HG03060 (cell line): ENCODE measurements at regions not wholly inside any gene's neighbourhood (a gene's known extent, or its start where the extent isn't known, plus 50 kb on each side); places are given as distances from the start of the nearest gene placed in this dataset.
"Not testable (repeated sequence)": the region's sequence is repeated elsewhere in the genome, so short reads cannot be mapped to it uniquely, and the experiment has no call there.

ENCODE experiments used
- ATAC-seq: cut with Tn5 transposase; IDR thresholded peaks from one replicate; pipeline ENCODE4 v1.9.1; 2021; ENCODE audit warnings: low read depth, moderate number of reproducible peaks; ENCODE audit not compliant: unreplicated experiment

DNA sequence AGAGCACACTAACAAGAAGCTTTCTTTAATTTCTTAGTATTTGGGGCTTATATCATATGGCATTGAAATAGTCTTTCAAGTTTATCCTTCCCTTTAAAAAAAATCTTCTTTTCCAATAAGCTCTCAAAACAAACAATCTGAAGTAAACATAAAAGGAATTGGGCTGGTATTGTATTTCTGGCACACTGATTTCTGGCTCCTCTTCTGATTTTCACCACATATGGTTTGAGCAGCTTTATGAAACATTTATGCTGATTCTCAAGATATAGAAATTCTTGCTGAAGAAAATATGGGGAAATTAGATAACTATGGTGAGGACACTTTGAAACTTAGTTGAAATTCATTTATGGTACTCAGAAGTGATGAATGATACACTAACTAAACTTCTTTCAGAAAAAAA lies 467.2 kb downstream of the TFAP2B start:
- ATAC-seq, result no peak

DNA sequence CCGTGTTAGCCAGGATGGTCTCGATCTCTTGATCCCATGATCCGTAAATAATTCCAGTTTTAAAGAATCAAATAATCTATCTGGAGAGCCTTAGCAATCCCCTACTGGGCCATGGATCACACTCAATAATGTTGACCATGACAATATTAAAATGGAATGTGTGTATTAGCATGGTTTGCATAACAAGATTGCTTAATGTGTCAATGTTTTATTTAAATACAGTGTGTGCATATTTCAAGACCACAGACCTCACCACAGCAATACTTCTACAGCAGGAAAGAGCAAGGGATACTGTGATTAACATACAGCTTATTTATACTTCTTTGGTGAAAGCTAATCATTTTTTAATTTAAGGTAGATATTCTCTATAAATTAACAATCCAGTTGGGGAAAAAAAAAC lies 470.4 kb downstream of the TFAP2B start:
- ATAC-seq, result no peak

DNA sequence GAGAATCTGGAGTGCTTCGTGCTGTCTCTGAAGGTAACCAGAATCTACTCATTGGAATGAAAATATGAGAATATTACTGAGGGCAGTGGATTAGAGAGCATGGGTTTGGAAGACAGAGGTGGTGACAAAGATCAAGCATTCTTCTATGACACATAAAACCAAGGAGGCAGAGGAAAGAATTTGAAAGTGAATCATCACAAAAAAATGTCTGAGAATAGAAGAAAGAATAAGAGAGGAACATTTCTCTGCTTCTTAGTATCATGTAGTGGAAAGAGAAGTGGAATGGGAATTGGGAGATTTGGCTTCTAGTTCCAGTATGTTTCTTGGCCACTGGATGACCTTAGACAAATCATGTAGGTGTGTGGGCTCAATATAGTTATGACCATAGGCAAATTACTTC lies 474.0 kb downstream of the TFAP2B start:
- ATAC-seq, result no peak

DNA sequence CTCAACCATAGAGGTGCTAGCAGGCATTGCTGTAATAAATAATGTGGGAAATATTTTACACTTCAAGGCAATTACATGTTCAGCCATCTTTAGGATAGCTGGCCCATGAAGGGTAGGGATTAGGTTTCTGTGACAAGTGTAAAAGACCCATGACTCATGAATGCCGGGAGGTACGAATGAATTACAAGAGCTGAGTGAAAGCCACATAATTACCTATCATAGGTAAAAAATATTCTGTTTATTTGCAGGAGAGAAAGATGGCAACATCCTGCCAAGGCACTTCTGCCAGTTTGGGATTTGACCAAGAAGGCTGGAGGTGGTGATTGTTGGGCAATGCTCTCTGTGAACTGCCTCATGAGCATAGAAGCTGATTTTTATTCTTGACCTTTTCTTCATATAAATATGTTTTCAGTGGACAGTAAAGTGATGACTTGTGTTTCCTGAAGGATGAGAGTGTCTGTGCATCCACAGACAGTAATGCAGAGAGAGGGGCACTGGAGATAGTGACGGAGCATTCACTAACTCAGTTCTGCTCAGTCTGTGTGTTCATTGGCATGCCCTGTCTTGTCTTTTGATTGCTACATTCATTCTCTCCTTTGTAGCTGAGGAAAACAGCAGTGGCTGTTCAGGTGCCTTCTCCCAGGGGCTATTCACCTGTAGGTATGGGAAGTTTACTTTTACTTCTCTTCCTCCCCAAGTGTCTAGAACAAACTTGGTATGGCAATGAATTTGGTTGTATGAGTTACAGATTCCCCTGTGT lies 481.1 kb downstream of the TFAP2B start:
- ATAC-seq, result no peak

DNA sequence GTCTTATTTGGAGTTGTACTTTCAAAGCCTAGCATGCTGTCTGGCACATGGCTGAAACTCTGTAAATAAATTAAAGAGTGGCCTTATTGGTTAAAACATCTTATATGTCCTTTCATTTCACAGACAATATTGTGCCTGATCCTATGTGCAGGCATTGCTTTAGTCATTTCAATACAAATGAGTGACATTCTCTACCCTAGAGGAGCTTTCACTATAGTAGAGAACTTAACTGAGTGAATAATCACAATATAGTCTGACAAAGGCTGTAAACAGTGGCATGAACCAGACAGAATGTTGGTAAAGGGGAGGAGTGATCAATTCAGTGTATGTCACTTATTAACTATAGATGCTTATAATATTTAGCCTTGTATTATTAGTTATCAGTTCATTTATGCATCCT lies 481.8 kb downstream of the TFAP2B start:
- ATAC-seq, result no peak

DNA sequence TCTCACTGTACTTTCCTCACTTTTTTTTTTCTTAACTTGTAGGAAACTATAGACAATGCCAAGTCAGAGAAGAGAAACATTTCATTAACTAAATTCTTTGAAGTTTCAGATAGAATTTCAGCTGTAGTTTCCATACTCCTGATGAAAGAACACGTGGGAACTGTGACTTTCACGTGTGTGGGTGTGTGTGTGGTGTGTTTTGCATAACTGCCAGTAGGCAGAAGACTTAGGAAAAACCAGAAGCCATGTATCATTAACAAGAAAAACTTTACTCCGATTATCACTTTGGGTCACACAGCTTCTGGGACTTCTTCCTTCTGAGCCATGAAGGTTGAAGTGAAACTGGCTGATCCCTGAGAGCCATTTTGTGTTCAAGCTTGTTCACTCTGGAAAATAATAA lies 483.3 kb downstream of the TFAP2B start:
- ATAC-seq, result no peak

DNA sequence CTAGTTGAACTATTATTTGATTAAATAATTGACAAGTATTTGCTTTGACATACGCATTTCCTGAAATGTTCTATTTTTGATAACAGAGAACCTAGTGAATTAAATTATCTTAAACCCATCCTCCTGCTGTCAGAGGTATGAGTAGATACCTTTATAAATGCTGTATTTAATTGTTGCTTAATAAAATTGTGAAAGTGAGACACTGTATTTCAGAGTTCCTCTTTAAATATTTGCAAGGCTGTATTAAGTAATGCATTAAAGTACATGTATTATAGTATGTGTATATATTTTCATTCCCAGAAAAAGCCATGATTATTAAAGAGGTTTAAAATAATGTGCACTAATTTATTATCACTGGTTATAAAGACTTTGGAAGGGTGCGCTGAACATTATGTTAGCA lies 483.8 kb downstream of the TFAP2B start:
- no peak for ATAC-seq

DNA sequence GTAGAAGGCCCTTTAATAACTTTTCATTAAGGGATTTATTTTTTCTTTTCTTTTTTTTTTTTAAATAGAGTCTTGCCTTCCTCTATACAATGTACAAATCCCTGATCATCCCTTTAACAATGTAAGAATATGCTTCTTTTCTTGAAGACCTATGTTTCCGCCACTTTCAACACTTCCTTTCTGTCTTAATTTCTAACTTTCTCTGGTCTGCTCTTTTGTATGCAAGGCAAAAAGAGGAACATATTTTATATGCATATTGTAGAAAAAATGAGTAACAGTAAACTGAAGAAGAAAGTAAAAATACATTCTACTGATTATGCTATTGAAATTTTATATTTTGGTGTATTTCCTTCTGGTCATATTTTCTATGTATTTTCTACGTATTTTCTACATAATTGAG lies 484.7 kb downstream of the TFAP2B start:
- ATAC-seq, result no peak

DNA sequence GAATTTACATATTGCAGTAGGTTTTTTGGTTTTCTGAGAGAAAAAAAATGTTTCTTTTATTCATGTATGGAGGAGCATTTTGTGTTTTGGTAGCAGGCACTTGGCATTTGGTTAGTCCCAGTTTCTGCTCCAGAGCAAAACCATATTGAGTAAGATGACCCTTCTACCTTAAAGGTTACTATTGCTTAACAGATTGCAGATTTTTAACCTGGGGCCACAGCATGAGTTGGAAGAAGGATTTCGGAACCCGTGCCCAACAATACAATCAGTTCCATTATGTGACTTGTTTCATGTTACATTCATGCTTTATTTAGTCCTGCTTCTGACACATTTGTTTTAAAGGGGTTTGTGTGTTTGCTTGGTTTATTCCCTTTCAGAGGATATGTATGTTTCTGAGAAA lies 496.3 kb downstream of the TFAP2B start:
- no peak for ATAC-seq

DNA sequence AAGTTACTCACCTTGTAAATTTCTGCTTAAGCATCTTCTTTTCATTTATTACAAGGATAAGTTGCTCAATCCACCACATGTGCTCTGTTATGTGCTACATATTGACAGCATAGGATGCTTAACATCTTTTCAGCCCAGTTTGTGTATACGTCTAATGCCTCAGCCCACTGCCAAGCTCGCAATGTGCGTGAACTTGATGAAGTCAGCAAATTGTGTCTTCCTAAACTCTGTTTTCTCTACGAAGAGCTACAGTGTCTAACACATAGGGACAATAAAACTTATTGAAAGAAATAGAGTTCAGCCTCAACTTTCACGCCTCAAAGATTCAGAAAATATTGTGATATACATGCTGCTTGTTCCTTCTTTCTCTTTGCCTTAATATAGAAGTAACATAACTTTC lies 500.0 kb downstream of the TFAP2B start:
- no peak for ATAC-seq

DNA sequence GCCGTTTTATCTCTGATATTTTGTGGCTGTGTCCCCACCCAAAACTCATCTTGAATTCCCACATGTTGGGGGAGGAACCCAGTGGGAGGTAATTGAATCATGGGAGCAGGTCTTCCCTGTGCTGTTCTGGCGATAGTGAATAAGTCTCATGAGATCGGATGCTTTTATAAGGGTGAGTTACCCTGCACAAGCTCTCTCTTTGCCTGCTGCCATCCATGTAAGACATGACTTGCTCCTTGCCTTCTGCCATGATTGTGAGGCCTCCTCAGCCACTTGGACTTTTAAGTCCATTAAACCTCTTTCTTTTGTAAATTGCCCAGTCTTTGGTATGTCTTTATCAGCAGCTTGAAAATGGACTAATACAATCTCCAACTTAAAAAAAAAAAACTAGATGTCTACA lies 502.8 kb downstream of the TFAP2B start:
- ATAC-seq, result not testable (repeated sequence)

DNA sequence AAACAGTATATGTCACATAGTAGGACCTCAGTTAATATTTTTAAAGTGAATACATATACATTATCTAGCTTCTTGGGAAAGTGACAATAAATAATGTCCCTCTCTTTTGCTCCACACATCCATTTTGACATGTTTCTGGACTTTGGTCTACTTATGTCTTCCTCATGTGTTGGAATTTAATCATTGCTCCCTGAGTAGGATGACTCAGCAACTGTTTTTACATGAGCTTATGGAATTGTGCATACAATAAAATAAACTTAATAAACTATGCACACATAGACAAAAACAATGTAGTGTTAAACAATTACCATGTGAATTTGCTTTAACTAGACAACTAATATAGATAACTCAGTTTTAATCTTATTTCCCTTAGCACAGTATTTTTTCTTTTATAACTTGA lies 503.8 kb downstream of the TFAP2B start:
- no peak for ATAC-seq

DNA sequence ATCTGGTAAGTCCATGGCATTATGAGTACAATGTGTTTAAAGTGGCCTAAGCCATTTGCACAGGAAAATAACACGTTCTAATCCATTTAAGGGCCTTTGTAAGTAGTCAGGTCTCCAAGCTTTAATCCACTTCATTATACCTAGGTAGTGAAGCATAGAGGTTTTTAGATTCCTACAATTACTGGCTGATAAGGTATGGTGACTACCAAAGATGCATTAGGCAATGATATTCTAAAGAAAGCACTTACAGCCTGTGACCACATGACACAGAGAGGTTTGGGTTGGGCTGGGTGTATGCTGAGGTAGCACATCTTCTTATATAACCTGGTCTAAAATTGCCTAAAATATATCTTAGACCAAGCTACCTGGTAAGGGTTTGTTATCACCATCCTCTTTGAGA lies 504.4 kb downstream of the TFAP2B start:
- ATAC-seq, result no peak

DNA sequence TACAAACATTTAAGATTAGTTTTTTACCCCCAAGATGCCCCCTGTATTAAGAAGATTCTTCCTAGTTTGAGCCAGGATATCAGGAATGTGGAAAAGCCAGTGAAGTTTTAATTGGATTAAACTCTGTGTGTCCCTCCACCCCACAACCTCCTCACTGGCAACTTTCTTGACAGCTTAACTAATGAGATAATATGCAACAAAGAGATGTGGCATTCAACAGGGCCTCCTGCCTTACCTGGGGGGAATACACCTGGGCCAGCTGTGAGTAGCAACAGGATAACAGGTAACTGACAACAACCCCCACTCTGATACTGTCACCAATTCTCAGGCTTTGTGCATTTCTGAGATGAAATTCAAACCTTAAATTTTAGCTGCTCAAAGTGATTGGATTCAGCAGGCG lies 512.3 kb downstream of the TFAP2B start:
- no peak for ATAC-seq

DNA sequence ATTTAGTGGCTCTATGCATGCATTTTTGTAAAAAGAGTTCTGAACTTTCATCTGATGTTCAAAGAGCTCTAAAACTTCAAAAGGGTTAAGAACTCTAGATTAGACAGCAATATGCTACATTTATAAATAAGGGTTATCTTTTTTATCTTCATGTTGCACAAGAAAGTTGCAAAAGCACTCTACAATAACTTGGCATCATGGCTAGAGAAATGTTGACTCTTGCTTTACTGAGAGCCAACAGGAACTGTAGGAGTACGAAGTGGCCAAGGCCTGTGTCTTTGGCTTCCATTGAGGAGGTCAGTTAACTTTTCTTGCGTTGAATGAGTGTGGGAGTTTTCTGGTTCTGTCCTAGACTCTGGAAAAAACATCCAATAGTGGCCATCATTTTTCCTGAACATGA lies 516.9 kb downstream of the TFAP2B start:
- ATAC-seq, result no peak

DNA sequence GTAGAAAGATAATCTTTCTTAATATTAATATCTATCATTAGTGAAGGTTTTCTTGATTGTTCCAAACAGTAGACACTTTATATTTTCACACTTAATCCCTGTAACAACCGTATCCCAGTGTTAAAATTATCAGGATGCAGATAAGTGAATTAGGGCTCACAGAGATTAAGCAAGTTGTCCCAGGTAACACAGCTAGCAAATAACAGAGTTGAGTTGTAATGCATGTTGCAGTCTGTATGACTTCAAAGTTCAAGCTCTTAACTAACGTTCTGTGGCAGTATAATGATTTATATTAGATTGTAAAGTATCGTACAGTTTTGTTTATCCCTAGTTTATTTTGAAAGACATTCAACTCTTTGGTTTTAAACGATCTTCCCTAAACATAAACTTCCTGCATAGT lies 517.5 kb downstream of the TFAP2B start:
- ATAC-seq, result no peak

DNA sequence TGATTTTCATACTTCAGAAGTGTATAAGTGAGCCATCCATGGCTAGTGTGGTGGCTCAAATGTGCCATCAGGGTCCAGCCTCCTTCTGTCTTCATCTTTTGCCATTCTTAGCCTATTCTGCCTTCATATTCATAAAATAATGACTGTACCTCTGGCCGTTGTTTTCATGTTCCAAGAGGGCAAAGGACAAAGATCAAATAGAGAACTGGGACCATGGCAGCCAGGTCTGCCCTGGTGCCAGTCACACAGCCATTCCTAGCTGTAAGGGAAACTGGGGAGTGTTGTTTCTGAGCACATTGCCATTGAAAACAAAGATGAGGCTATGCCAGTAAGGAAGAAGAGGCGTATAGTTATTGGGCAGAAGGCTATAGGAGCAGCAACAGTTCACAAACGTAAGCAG lies 518.6 kb downstream of the TFAP2B start:
- ATAC-seq, result no peak

DNA sequence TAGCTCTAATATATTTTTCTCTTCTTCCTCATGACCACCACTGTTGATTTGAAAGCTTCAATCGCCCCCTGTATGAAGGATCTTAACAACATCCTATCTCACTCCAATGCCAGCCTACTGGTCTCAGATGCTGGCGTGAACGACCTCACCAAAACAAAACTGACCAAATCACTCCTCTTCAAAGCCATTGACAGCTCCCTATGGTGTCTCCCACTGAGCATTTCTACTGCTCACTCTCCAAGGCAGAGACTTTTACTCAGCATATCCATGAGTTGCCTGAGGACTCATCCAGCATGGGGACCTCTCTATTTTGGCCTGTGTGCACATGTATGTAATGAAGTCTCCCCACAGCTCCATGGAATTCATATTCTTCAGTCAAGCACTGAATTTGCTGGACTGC lies 520.4 kb downstream of the TFAP2B start:
- no peak for ATAC-seq

DNA sequence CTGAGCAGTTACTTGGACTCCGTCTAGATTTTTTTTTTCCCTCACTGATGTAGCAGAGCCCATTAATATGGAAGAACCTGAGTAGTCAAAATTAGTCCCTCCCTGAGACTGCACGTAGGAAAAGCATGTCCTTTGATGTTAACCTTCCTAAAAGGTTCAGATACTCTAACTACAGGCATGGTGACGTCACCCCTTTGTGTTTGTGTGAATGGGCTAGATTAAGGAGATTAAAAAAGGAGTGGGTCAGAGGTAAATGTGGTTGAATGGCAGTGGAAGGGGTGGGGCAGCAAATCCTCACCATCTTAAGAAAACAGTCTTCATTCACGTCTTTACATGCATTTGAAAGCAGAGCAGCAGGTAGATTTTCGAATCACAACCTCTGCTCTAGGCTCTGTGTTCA lies 521.1 kb downstream of the TFAP2B start:
- no peak for ATAC-seq

DNA sequence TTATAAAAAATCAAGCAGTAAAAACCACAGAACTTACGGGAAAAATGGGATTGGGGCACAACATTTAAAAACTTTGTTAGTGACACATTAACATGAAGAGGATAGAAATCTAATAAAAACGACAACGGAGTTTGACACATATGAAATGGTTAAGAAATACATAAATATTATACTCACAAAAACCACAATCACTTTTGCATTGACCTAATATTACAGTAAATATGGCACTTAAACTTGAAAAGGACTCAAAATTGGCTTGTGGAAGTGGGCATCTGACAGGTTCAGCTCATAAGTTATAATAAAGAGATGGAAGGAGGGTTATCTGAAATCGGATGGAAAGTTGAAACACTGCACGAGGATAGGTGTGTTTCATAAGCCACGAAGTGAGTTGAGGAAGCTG lies 523.7 kb downstream of the TFAP2B start:
- no peak for ATAC-seq

DNA sequence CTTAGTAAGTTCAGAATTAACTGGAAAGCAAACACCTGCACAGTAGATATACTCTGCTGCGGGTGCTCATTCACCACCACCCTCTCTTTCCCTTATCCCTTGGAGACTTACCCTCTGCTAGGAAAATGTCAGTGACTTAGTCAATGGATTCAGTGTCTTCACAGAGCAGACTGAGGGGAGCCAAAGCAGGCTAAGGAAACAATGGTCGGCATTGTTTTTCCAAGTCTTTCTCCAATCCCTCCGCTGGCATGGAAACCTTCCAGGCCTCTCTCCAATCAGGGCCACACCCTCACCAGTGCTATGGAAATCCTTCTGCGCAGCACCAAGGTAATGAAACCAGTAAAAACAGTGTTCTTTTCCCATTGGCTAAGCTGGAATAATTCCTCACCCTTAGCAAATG lies 531.2 kb downstream of the TFAP2B start:
- ATAC-seq, result no peak

DNA sequence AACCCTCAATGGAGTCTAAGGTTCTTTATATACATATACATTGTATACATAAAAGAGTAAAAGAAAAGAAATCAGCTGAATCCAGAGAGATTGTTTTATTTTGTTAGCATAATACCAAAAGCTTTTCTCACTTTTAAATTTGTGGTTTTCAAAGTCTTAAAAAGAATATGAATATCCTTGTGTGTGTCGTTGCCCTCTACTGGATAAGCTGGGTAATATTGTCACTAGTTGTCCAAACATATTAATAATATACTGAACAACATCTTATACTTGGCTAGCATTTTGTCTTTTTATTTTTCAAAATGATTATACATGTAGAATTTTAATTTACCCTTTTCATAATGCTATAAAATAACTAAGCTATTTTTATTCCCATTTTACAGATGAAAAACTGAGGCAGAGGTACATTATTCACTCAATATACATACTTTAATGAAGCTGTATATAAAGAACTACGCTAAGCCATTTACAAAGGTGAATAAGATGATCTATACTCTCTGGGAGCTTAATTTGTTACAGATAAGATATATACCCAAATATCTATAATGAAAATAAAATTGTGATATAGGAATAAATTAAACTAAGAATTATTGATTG lies 531.7 kb downstream of the TFAP2B start:
- no peak for ATAC-seq
